ENCODE measurements at regions not wholly inside any gene's neighbourhood (a gene's known extent, or its start where the extent isn't known, plus 50 kb on each side); places are given as distances from the start of the nearest gene placed in this dataset.

DNA sequence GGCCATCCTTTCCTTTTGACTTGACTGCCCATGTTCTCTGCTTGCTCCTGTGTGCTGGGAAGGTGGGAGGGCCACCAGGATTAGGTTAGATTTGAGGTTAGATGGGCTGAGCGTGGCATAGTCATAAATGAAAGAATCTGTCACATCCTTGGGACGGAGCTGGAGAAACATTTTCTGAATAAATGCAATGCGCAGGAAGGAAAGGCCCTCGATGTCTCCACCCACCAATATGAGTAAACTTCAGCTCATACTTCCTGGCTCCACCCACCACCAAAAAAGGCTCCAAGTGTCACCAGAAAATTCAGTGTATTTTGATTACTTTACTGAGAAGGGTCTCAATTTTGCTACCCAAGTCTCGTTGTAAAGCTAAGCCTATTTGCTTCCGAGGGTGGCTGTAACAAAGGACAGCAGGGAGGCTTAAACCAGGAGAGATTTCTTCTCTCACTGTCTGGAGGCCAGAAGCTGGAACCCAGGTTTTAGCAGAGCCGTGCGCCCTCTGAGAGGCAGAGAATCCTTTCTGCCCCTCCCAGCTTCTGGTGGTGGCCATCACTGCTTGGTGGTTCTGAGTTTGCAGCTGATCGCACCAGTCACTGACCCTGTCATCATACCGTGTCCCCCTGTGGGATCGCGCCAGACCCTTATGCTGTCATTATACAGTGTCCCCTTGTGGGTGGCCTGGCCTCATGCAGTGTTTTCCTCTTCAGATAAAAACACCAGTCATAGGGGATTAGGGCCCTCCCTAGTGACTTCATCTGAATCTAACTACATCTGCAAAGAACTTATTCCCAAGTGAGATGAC lies 137.8 kb downstream of the TTLL2 start:
- Histone ChIP-seq H3K4me2 (ENCODE audit: low read length) (no peak overlapping the region), H3K9me3 (ENCODE audit: low read length) (no peaks in the 10 kb centered on the region), H2AFZ (ENCODE audit: low read length) (no peak overlapping the region), H4K20me1 (ENCODE audit: insufficient read depth, low read length) (no peaks in the 10 kb centered on the region), H3K9ac (ENCODE audit: low read length) (no peak overlapping the region), H3K4me1 (ENCODE audit: insufficient read depth, low read length, severe bottlenecking) (no peaks in the 10 kb centered on the region), H3K27me3 (ENCODE audit: insufficient read depth, low read length) (peaks cover 10% of the 10 kb centered on the region; the same call in 1 of the 2 replicates), H3K4me3 (ENCODE audit: low read depth, low read length, poor library complexity, severe bottlenecking) (no peak overlapping the region), H3K27ac (ENCODE audit: low read depth, low read length, poor library complexity, severe bottlenecking) (no peak overlapping the region), H3K9me2 (ENCODE audit: low read depth, low read length) (no peaks in the 10 kb centered on the region), H3K36me3 (ENCODE audit: insufficient read depth, low read length) (no peaks in the 10 kb centered on the region), H3K79me2 (ENCODE audit: insufficient read depth, low read length) (no peaks in the 10 kb centered on the region), H3F3A (ENCODE audit: insufficient read depth, low read length) (no peaks in the 10 kb centered on the region)
- TF ChIP-seq, protein P1, sequence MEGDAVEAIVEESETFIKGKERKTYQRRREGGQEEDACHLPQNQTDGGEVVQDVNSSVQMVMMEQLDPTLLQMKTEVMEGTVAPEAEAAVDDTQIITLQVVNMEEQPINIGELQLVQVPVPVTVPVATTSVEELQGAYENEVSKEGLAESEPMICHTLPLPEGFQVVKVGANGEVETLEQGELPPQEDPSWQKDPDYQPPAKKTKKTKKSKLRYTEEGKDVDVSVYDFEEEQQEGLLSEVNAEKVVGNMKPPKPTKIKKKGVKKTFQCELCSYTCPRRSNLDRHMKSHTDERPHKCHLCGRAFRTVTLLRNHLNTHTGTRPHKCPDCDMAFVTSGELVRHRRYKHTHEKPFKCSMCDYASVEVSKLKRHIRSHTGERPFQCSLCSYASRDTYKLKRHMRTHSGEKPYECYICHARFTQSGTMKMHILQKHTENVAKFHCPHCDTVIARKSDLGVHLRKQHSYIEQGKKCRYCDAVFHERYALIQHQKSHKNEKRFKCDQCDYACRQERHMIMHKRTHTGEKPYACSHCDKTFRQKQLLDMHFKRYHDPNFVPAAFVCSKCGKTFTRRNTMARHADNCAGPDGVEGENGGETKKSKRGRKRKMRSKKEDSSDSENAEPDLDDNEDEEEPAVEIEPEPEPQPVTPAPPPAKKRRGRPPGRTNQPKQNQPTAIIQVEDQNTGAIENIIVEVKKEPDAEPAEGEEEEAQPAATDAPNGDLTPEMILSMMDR (IDR thresholded peaks at IDR 0.05; ENCODE audit: low read length) = no peak
- no peak for TF ChIP-seq EZH2 (IDR thresholded peaks at IDR 0.05; ENCODE audit: borderline replicate concordance, low read length)

DNA sequence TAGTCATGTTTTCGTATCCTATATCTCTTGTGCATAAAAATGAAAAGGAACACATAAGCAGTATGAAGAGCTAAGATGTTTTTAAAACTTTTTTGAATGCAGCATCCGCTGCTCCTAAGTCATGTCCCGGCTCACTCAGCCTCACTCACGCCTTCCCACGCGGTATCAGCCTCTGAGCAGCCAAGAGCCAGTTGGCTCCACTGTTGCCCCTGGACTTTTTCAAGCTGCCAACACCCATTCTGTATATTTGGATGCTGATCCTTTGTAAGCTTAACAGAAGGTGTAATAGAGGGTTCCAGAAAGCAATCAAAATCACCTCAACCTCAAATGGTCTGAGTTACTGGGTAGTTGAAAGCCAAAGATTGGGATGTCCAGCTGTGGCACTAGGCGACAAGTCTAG lies 139.3 kb downstream of the TTLL2 start:
- Histone ChIP-seq H3K27me3 (ENCODE audit: insufficient read depth, low read length) (peaks cover 7% of the 10 kb centered on the region; the same call in 1 of the 2 replicates), H3K4me3 (ENCODE audit: low read depth, low read length, poor library complexity, severe bottlenecking) (no peak overlapping the region), H3K79me2 (ENCODE audit: insufficient read depth, low read length) (no peaks in the 10 kb centered on the region), H4K20me1 (ENCODE audit: insufficient read depth, low read length) (no peaks in the 10 kb centered on the region), H3K9ac (ENCODE audit: low read length) (no peak overlapping the region), H3K4me2 (ENCODE audit: low read length) (no peak overlapping the region), H2AFZ (ENCODE audit: low read length) (no peak overlapping the region), H3K9me2 (ENCODE audit: low read depth, low read length) (no peaks in the 10 kb centered on the region), H3K9me3 (ENCODE audit: low read length) (no peaks in the 10 kb centered on the region), H3K27ac (ENCODE audit: low read depth, low read length, poor library complexity, severe bottlenecking) (no peak overlapping the region), H3K36me3 (ENCODE audit: insufficient read depth, low read length) (no peaks in the 10 kb centered on the region), H3K4me1 (ENCODE audit: insufficient read depth, low read length, severe bottlenecking) (no peaks in the 10 kb centered on the region), H3F3A (ENCODE audit: insufficient read depth, low read length) (no peaks in the 10 kb centered on the region)
- TF ChIP-seq EZH2 (IDR thresholded peaks at IDR 0.05; ENCODE audit: borderline replicate concordance, low read length) = no peak
- TF ChIP-seq, protein P1 (IDR thresholded peaks at IDR 0.05; ENCODE audit: low read length) = no peak

DNA sequence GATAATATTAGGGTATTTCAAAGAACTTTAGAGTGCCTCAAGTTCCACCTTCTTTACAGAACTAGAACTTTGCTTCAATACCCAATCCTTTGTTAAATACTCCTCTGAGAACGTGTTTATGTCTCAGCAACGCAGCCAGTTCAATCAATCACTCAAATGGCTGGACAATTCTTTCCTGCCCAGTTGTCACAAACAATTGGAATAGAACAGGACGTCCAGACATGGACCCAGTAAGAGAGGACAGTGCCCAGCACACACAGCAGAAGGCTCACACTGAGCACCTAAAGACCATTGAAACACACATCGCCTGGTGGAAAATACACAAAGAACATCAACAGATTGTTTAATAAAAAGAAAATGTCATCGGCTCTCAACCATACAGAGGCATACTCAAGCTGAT lies 140.6 kb downstream of the TTLL2 start:
- Histone ChIP-seq H4K20me1 (ENCODE audit: insufficient read depth, low read length) (no peaks in the 10 kb centered on the region), H3K9me3 (ENCODE audit: low read length) (no peaks in the 10 kb centered on the region), H3K9me2 (ENCODE audit: low read depth, low read length) (no peaks in the 10 kb centered on the region), H3K27me3 (ENCODE audit: insufficient read depth, low read length) (peaks cover 7% of the 10 kb centered on the region; the same call in 1 of the 2 replicates), H3F3A (ENCODE audit: insufficient read depth, low read length) (no peaks in the 10 kb centered on the region), H3K4me3 (ENCODE audit: low read depth, low read length, poor library complexity, severe bottlenecking) (no peak overlapping the region), H3K9ac (ENCODE audit: low read length) (no peak overlapping the region), H3K27ac (ENCODE audit: low read depth, low read length, poor library complexity, severe bottlenecking) (no peak overlapping the region), H3K36me3 (ENCODE audit: insufficient read depth, low read length) (no peaks in the 10 kb centered on the region), H3K4me2 (ENCODE audit: low read length) (no peak overlapping the region), H3K4me1 (ENCODE audit: insufficient read depth, low read length, severe bottlenecking) (no peaks in the 10 kb centered on the region), H3K79me2 (ENCODE audit: insufficient read depth, low read length) (no peaks in the 10 kb centered on the region), H2AFZ (ENCODE audit: low read length) (no peak overlapping the region)
- no peak for TF ChIP-seq EZH2 (IDR thresholded peaks at IDR 0.05; ENCODE audit: borderline replicate concordance, low read length)
- TF ChIP-seq, protein P1 (IDR thresholded peaks at IDR 0.05; ENCODE audit: low read length) = no peak

Measured in OCI-LY1 (cell line).